Activated CD8-positive, alpha-beta T cell treated with anti-CD3 and anti-CD28 coated beads for 36 hours (primary cell): ENCODE measurements at regions not wholly inside any gene's neighbourhood (a gene's known extent, or its start where the extent isn't known, plus 50 kb on each side); places are given as distances from the start of the nearest gene placed in this dataset.

Experiments used
- ATAC-seq: fragments of 200-7000 bp; cut with Tn5 transposase; one replicate; pipeline ENCODE4 v1.10.0; 2021; ENCODE audit warnings: mild to moderate bottlenecking, moderate library complexity
- CTCF ChIA-PET: fragments of 350-600 bp; sonication (Branson Sonifier 250); formaldehyde crosslinking; loops from one replicate; lab custom pipeline; 2021; ENCODE audit warnings: antibody characterized with exemption; lab: Charles Lee
- POLR2A ChIA-PET: fragments of 350-600 bp; sonication (Branson Sonifier 250); formaldehyde crosslinking; loops from one replicate; lab custom pipeline; 2021; ENCODE audit warnings: antibody characterized with exemption; lab: Charles Lee
- DNase-seq: peaks from one replicate; pipeline ENCODE4 v3.0.0-alpha.2; 2020
- H3K27ac Mint-ChIP-seq: one replicate; pipeline ENCODE4 v1.8.0; 2021; ENCODE audit warnings: mild to moderate bottlenecking, mixed read lengths
- H3K27me3 Mint-ChIP-seq: one replicate; pipeline ENCODE4 v1.8.0; 2021; ENCODE audit warnings: mixed read lengths
- H3K36me3 Mint-ChIP-seq: one replicate; pipeline ENCODE4 v1.8.0; 2021; ENCODE audit warnings: low read depth, mixed read lengths
- H3K4me1 Mint-ChIP-seq: one replicate; pipeline ENCODE4 v1.8.0; 2021; ENCODE audit warnings: low read depth, mixed read lengths
- H3K4me3 Mint-ChIP-seq: one replicate; pipeline ENCODE4 v1.8.0; 2021; ENCODE audit warnings: mild to moderate bottlenecking, moderate library complexity, mixed read lengths
- H3K9me3 Mint-ChIP-seq: one replicate; pipeline ENCODE4 v1.8.0; 2021; ENCODE audit warnings: mixed read lengths
- CTCF ChIP-seq: fragments of 200-600 bp; IDR thresholded peaks from one replicate; pipeline ENCODE4 v1.8.0; 2022; ENCODE audit warnings: antibody characterized with exemption, mild to moderate bottlenecking
- intact Hi-C: fragments of 100-400 bp; cut with micrococcal nuclease; formaldehyde crosslinking; loops from one replicate; pipeline ENCODE4 v1.10.0; 2022

DNA sequence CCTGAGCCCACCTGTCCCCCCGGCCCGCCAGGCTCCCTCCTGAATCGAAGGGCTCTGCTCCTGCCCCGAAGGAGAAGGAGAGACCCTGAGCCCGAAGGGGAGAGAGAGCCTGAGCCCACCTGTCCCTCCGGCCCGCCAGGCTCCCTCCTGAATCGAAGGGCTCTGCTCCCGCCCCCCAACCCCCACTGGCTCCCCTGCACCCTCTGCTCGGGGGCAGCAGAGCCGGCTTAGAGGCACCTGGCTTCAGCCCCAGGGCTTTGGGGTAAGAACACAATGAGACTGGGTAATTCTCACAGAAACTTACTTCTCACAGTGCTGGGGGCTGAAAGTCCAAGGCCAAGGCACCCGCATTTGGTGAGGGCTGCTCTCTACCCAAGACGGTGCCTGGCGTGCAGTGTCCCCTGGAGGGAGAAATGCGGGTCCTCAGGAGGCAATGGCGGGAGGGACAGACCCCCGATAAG is 53.1 kb upstream of the FBRSL1 start:
- H3K9me3 Mint-ChIP-seq = no peaks in the 10 kb centered on the region
- no peak for ATAC-seq
- H3K4me3 Mint-ChIP-seq = no peak overlapping the region
- no peak for TF ChIP-seq CTCF
- H3K36me3 Mint-ChIP-seq = no peaks in the 10 kb centered on the region
- POLR2A ChIA-PET = no interaction called here
- no peak overlapping the region for H3K27ac Mint-ChIP-seq
- intact Hi-C loops = no loop called here
- no peak for DNase-seq
- CTCF ChIA-PET = no interaction called here
- H3K27me3 Mint-ChIP-seq = no peaks in the 10 kb centered on the region
- H3K4me1 Mint-ChIP-seq = peaks cover 30% of the 10 kb centered on the region

- intact Hi-C loops = no loop called here
- Mint-ChIP-seq H3K27me3 (no peaks in the 10 kb centered on the region), H3K36me3 (no peaks in the 10 kb centered on the region), H3K27ac (no peak overlapping the region), H3K4me3 (no peak overlapping the region), H3K4me1 (peaks cover 30% of the 10 kb centered on the region), H3K9me3 (no peaks in the 10 kb centered on the region)
- DNase-seq = no peak
- ChIA-PET POLR2A (interaction anchor here (1.6 kb wide), 1 partner anchor 10 kb away, joined by 4 read pairs; no protein-coding TSS in a partner anchor), CTCF (no interaction called here)
- ATAC-seq = no peak
- TF ChIP-seq CTCF = no peak
Observed at GRCh38 chr12:132435486-132436187, 54.3 kb upstream of the FBRSL1 start.

GRCh38 chr12:132433641-132434395 is 56.1 kb upstream of the FBRSL1 start:
- Mint-ChIP-seq H3K4me1 (peaks cover 35% of the 10 kb centered on the region), H3K4me3 (no peak overlapping the region), H3K9me3 (no peaks in the 10 kb centered on the region), H3K27ac (no peak overlapping the region), H3K27me3 (no peaks in the 10 kb centered on the region), H3K36me3 (no peaks in the 10 kb centered on the region)
- ChIA-PET POLR2A (interaction anchor here (1.4 to 1.6 kb wide), 2 partner anchors 12 to 13 kb away, joined by 3 to 4 read pairs; no protein-coding TSS in a partner anchor), CTCF (no interaction called here)
- DNase-seq = no peak
- ATAC-seq = no peak
- intact Hi-C loops = no loop called here
- TF ChIP-seq CTCF = no peak

DNA sequence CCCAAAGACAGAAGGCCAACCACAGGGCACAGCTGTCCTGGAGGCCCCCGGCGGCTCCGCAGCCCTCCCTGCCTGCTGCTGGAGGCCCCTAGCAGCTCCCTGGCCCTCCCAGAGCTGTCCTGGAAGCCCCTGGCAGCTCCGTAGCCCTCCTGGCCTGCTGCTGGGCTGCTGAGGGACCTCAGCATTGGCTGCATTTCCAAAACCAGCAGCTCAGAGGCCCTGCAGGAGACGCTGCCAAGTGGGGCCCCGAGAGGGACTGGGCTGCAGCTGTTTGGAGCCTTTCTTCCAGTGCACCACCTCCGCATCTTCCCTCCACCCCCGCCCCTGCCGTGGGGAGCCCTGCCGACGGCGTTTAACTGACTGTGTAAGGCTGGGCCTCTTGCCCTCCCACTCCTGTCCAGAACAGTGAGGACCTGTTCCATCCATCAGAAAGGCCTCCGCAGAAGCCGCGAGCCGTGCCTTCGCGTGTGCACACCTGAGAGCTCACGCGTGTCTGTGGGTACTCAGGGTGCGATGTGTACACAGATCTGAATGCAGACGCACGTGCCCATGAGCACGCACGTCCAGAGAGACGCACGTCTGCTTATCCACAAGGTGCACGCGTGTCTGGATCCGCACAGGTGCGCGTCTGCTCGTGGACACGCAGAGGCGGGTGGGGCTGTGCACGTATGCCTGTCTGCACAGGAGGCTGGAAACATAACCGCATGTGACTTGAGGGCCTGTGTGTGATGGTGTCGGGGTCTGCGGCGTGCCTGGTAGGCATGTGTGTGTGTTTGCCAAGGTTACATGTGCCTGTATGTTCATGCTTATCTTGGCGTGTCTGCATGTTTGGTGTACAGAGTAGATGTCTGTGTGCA is 57.0 kb upstream of the FBRSL1 start:
- Mint-ChIP-seq H3K4me3 (no peak overlapping the region), H3K27me3 (no peaks in the 10 kb centered on the region), H3K36me3 (no peaks in the 10 kb centered on the region), H3K9me3 (no peaks in the 10 kb centered on the region), H3K27ac (no peak overlapping the region), H3K4me1 (peaks cover 32% of the 10 kb centered on the region)
- ChIA-PET CTCF (no interaction called here), POLR2A (interaction anchor here (1.4 kb wide), 1 partner anchor 14 kb away, joined by 3 read pairs; no protein-coding TSS in a partner anchor)
- intact Hi-C loops = no loop called here
- DNase-seq = no peak
- no peak for ATAC-seq
- TF ChIP-seq CTCF = no peak
